22Rv1 (cell line): ENCODE measurements at regions not wholly inside any gene's neighbourhood (a gene's known extent, or its start where the extent isn't known, plus 50 kb on each side); places are given as distances from the start of the nearest gene placed in this dataset.

Experiments used
- CTCF ChIP-seq: fragments of 450-650 bp; IDR thresholded peaks from 2 replicates; pipeline ENCODE4 v1.5.1; 2017; ENCODE audit warnings: mild to moderate bottlenecking
- ZFX ChIP-seq: fragments of 450-650 bp; IDR thresholded peaks from 2 replicates; pipeline ENCODE4 v1.6.1; 2017; ENCODE audit warnings: antibody characterized with exemption, borderline replicate concordance

GRCh38 chr11:98630736-98631135, 390.0 kb upstream of the CNTN5 start:
- TF ChIP-seq CTCF (no peak), ZFX (no peak)
